Dedifferentiated amniotic fluid mesenchymal stem cell (primary cell): ENCODE measurements at regions not wholly inside any gene's neighbourhood (a gene's known extent, or its start where the extent isn't known, plus 50 kb on each side); places are given as distances from the start of the nearest gene placed in this dataset.
"Not testable (repeated sequence)": the region's sequence is repeated elsewhere in the genome, so short reads cannot be mapped to it uniquely, and the experiment has no call there.

Experiments used
- DNase-seq: peaks from one replicate; pipeline ENCODE4 v3.0.0-alpha.2; 2016; ENCODE audit errors: extremely low spot score

- DNase-seq = no peak
Observed at GRCh38 chr22:47437636-47438035, 675.2 kb downstream of the TBC1D22A start.

GRCh38 chr22:47437110-47437509 is 674.7 kb downstream of the TBC1D22A start:
- no peak for DNase-seq

- no peak for DNase-seq
Observed at GRCh38 chr22:47435826-47436225, 673.4 kb downstream of the TBC1D22A start.

DNA sequence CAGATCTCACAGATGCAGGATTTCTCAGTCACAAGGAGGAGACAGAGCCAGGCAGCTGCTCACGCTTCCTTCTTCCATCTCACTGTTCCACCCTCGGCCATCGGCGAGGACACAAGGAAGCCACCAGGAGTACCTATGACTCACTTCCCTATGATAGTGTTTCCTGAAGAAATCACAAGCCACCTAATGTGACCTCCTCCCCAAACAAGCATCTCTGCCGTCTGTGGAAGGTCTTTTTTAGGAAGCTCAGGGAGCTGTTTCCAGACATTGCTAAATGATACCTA is 672.7 kb downstream of the TBC1D22A start:
- no peak for DNase-seq

DNA sequence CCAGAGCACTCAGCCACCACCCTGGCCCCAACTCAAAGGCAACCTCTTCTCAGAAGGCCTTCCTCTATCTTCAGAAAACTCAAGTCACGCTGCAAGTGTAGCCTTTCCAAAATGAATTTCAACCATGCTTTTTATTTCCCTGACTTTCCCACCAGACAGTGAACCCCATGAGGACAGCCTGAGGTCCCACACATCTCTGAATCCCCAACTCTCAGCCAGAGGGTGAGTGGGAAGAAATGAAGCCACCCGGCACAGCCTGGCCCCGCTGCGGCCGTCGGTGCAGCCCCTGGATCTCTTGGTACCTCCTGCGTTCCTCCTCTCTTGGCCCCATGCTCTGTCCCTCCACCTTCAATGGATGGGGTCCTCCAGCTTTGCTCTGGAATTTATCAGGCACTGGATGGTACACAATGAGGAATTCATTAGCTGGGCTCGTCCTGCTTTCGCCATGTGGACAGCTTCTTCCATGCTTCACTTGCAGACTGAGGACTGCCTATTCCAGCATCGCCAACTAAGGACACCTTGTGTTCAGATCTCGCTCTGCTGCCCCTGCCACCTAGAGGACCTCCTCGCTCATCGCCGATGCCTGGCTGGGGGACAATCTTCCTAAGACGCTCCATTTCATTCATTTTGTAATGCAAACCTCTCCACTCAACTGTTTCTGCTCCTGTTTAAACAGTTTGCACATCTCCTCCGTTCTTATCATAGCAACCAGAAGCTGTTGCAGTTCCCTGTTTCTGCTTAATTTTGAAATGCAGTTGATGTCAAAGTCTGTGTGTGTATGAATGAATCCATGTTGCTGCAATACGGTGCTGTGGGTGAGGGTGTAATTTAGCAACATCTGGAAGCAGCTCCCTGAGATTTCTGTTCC is 672.1 kb downstream of the TBC1D22A start:
- DNase-seq = no peak

GRCh38 chr22:47433627-47434026 is 671.2 kb downstream of the TBC1D22A start:
- no peak for DNase-seq

GRCh38 chr22:47432683-47433082 is 670.2 kb downstream of the TBC1D22A start:
- no peak for DNase-seq

DNA sequence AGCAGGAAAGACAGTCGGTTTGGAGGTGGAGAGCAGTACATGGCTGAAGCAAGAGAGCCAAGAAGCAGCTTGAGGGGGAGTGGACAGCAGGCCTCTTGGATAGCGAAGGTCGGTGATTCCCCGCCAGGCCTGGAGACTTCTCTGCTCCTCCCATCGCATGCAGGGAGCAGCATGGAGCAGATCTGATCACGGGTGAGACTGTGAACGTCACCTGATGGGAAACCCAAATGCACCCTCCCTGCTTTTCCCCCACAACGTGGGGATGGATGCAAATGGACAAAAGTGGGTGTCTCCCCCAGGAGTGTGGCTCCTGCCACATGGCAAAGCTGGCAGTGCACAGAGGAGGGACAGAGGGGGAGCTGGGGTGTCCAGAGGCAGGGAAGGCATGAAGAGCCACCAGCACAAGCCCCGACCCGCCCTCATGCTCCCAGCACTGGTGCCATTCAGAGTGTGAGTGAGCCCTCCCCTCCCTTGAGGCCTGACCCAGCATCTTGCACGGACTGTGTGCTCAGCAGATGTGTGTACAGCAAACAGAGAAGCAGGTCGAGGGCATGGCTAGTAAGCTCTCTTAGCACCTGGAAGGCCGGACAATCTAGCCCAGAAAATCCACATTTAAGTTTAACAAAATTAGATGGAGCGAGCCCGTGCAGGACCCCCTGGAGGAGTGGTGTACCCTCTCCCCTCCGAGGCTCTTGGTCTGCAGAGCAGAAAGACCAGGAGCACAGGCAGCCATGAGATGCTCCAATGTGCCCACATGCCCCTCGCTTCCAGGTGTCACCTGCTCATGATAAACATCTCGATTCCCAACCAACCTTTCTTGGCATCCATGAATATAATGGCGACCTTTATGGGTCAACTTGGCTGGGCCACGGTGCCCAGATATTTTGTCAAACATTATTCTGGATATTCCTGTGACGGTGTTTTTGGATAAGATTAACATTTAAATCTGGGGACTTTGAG is 661.7 kb downstream of the TBC1D22A start:
- DNase-seq = no peak

DNA sequence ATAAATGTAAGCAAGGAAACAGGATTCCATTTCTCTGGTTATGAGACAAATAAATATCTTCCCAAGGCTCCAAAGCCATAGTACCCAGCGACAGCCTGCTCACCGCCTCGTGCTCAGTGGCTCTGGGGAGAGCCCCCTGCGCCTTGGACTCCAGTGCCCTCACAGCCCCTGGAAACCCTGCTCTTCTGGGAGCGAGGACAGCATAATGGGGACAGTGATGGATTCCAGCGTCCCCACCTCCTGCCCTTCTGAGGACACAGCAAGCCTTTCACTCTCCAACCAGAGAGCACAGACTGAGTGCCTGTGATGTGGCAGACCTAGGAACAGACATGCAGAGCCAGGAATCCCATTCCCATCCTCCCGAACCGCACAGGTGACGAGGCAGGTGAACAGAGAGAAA is 660.8 kb downstream of the TBC1D22A start:
- DNase-seq = no peak

- no peak for DNase-seq
Observed at GRCh38 chr22:47422736-47423135, 660.3 kb downstream of the TBC1D22A start.

DNA sequence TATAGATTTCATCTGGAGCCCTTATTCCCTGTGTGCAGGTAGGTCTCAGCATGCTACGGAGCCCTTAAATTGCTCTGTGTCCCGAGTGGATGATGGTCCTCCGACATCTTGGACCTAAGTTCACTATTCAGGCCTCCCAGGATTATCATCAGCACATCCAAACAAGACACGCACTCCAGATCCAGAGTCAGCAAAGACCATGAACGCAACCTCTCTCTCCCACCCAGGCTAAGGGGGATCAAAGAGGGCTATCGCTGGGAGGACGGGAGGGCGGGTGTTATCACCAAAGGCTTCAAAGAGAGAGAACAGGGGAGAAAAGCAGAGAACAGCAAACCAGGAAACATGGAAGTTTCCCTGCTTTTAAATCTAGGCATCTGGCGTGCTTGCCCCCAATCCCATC is 659.4 kb downstream of the TBC1D22A start:
- DNase-seq = no peak

- DNase-seq = no peak
Observed at GRCh38 chr22:47420211-47420610, 657.8 kb downstream of the TBC1D22A start.

DNA sequence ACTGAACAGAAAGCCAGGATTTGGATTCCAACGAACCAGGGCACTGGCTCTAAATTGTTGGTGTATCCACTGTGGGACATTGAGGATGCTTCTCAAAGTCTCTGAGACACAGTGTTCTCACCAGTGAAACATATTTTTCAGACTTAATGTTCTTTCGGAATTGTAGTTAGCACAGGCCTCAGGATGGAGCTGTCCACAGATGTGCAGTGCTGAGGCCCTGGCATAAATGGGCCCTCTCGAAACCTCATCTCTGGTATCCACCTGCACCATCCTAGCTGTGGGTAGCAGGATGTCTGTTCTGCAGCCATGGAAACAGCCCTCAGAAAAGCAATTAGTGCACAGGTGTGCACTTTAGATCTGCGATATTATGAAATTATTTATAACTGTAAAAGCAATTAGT is 656.8 kb downstream of the TBC1D22A start:
- no peak for DNase-seq

GRCh38 chr22:47417699-47418098 is 655.2 kb downstream of the TBC1D22A start:
- no peak for DNase-seq

GRCh38 chr22:47411006-47411405 is 648.6 kb downstream of the TBC1D22A start:
- DNase-seq = no peak

- no peak for DNase-seq
Observed at GRCh38 chr22:47409539-47410275, 647.3 kb downstream of the TBC1D22A start.

GRCh38 chr22:47408409-47408808 is 646.0 kb downstream of the TBC1D22A start:
- no peak for DNase-seq

DNA sequence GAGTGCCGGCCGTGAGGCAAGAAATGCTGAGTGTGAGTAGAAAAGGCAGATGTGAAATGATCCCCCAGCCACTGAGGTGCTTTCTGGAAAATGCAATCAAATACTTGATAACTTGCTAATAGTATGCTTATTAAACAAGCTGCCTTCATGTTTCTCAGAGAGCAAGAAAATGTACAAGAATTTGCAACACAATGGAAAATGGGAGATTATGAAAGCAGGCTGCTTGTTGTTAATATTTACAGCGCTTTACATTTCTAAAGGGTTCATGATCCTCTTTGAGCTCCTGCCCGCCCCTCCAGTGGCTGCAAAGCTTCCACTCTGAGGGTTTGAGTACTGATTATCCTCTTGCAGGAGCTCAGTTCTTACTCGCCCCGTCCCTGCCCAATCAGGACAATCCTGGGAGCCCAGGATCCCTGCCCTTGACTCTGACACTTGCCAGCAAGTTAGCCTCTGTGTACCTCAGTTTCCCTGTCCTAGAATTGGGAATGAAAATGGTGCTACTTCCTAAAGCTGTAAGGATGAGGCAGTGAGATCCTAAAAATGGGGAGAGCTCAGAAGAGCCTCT is 645.1 kb downstream of the TBC1D22A start:
- DNase-seq = no peak

DNA sequence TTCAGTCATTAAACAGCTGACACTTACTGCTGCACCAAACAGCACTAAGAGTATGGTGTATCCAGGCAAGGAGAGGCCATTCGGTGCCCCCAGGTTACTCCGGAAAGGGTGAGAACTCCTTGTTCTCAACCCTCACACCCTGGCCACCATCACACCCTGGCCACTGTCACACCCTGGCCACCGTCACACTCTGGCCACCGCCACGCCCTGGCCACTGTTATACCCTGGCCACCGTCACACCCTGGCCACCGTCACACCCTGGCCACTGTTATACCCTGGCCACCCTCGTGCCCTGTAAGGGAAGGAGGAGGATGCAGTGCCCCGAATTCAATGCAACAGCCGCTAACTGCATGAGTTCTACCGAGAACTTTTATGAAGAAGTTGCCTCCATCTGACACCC is 644.4 kb downstream of the TBC1D22A start:
- DNase-seq = no peak

DNA sequence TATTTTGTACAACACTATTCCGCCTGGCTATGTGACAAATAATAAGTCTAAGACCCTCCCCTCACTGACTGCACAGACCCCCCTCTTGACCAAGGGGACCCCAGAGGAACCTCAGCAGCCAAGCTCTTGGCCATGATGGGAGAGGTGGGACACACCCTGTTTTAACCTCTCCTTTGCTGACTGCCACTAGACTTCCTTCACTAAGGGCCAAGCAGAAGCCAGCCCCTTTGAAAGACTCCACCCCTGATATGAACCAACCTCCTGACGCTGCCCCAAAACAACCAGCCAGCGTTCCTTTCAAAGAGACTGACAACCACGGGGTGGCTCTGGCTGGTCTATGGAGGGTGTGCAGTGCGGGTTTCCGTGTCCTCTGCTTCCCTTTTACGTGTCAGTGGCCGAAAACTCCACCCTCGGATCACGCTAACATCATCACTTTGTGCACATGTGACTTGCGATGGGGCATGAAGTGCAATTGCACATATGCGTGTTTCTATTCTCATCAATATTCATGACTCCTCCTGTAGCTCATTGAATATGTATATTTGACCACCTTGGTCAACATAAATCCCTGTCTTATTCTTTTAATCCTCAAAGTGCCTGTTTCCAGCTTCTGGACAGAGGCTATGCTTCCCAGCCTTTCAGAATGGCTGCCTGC is 643.9 kb downstream of the TBC1D22A start:
- DNase-seq = no peak

- not testable (repeated sequence) for DNase-seq
Observed at GRCh38 chr22:47405222-47405621, 642.8 kb downstream of the TBC1D22A start.
